ENCODE measurements at regions not wholly inside any gene's neighbourhood (a gene's known extent, or its start where the extent isn't known, plus 50 kb on each side); places are given as distances from the start of the nearest gene placed in this dataset.

- no peak for TF ChIP-seq CTCF (IDR thresholded peaks at IDR 0.05)
- TF ChIP-seq POLR2AphosphoS5 (IDR thresholded peaks at IDR 0.05) = no peak
- TF ChIP-seq POLR2A (IDR thresholded peaks at IDR 0.05) = no peak
- TF ChIP-seq EP300 (IDR thresholded peaks at IDR 0.05) = no peak
Measured at GRCh38 chr19:28631961-28632360, 581.0 kb downstream of the UQCRFS1 start.

Measured in sigmoid colon (tissue), 4 donors.